Type B pancreatic cell (in vitro differentiated cells): ENCODE measurements at regions not wholly inside any gene's neighbourhood (a gene's known extent, or its start where the extent isn't known, plus 50 kb on each side); places are given as distances from the start of the nearest gene placed in this dataset.

Source experiments
- DNase-seq: peaks from one replicate; pipeline ENCODE4 v3.0.0; 2021; ENCODE audit warnings: mixed read lengths; ENCODE audit not compliant: unreplicated experiment; ENCODE audit errors: extremely low spot score
- H3K27ac Mint-ChIP-seq: 2 replicates; pipeline ENCODE4 v1.8.0; 2021; ENCODE audit warnings: mild to moderate bottlenecking, mixed read lengths
- H3K27me3 Mint-ChIP-seq: 2 replicates; pipeline ENCODE4 v1.8.0; 2021; ENCODE audit warnings: mixed read lengths
- H3K36me3 Mint-ChIP-seq: 2 replicates; pipeline ENCODE4 v1.8.0; 2021; ENCODE audit warnings: mixed read lengths
- H3K4me1 Mint-ChIP-seq: one replicate; pipeline ENCODE4 v1.8.0; 2021; ENCODE audit warnings: mixed read lengths; ENCODE audit not compliant: unreplicated experiment
- H3K4me3 Mint-ChIP-seq: 2 replicates; pipeline ENCODE4 v1.8.0; 2021; ENCODE audit warnings: mild to moderate bottlenecking, mixed read lengths
- H3K9me3 Mint-ChIP-seq: 2 replicates; pipeline ENCODE4 v1.8.0; 2021; ENCODE audit warnings: mixed read lengths
- CTCF ChIP-seq: fragments of 200-600 bp; sonication (generic); conservative IDR thresholded peaks from 2 replicates; pipeline ENCODE4 v1.5.0; 2021; ENCODE audit warnings: antibody characterized with exemption, mild to moderate bottlenecking

- H3K4me1 Mint-ChIP-seq = no peaks in the 10 kb centered on the region
- H3K36me3 Mint-ChIP-seq = no peaks in the 10 kb centered on the region
- TF ChIP-seq CTCF = no peak
- no peak overlapping the region for H3K4me3 Mint-ChIP-seq
- no peak for DNase-seq
- H3K9me3 Mint-ChIP-seq = peaks cover 3% of the 10 kb centered on the region
- no peak overlapping the region for H3K27ac Mint-ChIP-seq
- H3K27me3 Mint-ChIP-seq = no peaks in the 10 kb centered on the region
These were observed 542.1 kb downstream of the SLITRK1 start for GRCh38 chr13:83340170-83340569.

GRCh38 chr13:83333614-83334388 lies 548.5 kb downstream of the SLITRK1 start:
- no peak for TF ChIP-seq CTCF
- no peak for DNase-seq
- Mint-ChIP-seq H3K27ac (no peak overlapping the region), H3K9me3 (no peaks in the 10 kb centered on the region), H3K4me3 (no peak overlapping the region), H3K4me1 (no peaks in the 10 kb centered on the region), H3K27me3 (no peaks in the 10 kb centered on the region), H3K36me3 (no peaks in the 10 kb centered on the region)

GRCh38 chr13:83332751-83333150 lies 549.5 kb downstream of the SLITRK1 start:
- Mint-ChIP-seq H3K27ac (no peak overlapping the region), H3K4me3 (no peak overlapping the region), H3K4me1 (no peaks in the 10 kb centered on the region), H3K27me3 (no peaks in the 10 kb centered on the region), H3K36me3 (no peaks in the 10 kb centered on the region), H3K9me3 (no peaks in the 10 kb centered on the region)
- DNase-seq = no peak
- no peak for TF ChIP-seq CTCF

- no peaks in the 10 kb centered on the region for H3K36me3 Mint-ChIP-seq
- peaks cover 5% of the 10 kb centered on the region for H3K9me3 Mint-ChIP-seq
- H3K4me1 Mint-ChIP-seq = no peaks in the 10 kb centered on the region
- DNase-seq = no peak
- H3K27ac Mint-ChIP-seq = no peak overlapping the region
- H3K4me3 Mint-ChIP-seq = no peak overlapping the region
- TF ChIP-seq CTCF = no peak
- H3K27me3 Mint-ChIP-seq = no peaks in the 10 kb centered on the region
These were observed 555.2 kb downstream of the SLITRK1 start for GRCh38 chr13:83327091-83327490.

- H3K4me1 Mint-ChIP-seq = no peaks in the 10 kb centered on the region
- no peak for DNase-seq
- no peaks in the 10 kb centered on the region for H3K36me3 Mint-ChIP-seq
- H3K27ac Mint-ChIP-seq = no peak overlapping the region
- no peaks in the 10 kb centered on the region for H3K27me3 Mint-ChIP-seq
- H3K9me3 Mint-ChIP-seq = peaks cover 5% of the 10 kb centered on the region
- TF ChIP-seq CTCF = no peak
- H3K4me3 Mint-ChIP-seq = no peak overlapping the region
These were observed 557.0 kb downstream of the SLITRK1 start for GRCh38 chr13:83325125-83325853.
